NCI-H1694 treated with DMSO at 0.1 percent for 48 hours (cell line): ENCODE measurements at regions not wholly inside any gene's neighbourhood (a gene's known extent, or its start where the extent isn't known, plus 50 kb on each side); places are given as distances from the start of the nearest gene placed in this dataset.

Experiments
- DNase-seq: peaks from one replicate; lab custom pipeline; 2025; lab: John Stamatoyannopoulos, UW

GRCh38 chr14:96617635-96618034 is 115.5 kb downstream of the PAPOLA start:
- DNase-seq: no peak

GRCh38 chr14:96622926-96623325 is 120.7 kb downstream of the PAPOLA start:
- no peak for DNase-seq

- no peak for DNase-seq
These were observed 121.7 kb downstream of the PAPOLA start for GRCh38 chr14:96623676-96624484.

GRCh38 chr14:96624661-96625425 is 122.7 kb downstream of the PAPOLA start:
- peak; percentile 73 for DNase-seq

GRCh38 chr14:96625426-96625985 is 123.3 kb downstream of the PAPOLA start:
- DNase-seq: no peak

GRCh38 chr14:96626121-96626768 is 124.1 kb downstream of the PAPOLA start:
- DNase-seq: no peak

GRCh38 chr14:96626916-96627315 is 124.7 kb downstream of the PAPOLA start:
- no peak for DNase-seq

- DNase-seq: no peak
These were observed 125.2 kb downstream of the PAPOLA start for GRCh38 chr14:96627386-96627785.

- DNase-seq: no peak
These were observed 125.9 kb downstream of the PAPOLA start for GRCh38 chr14:96627811-96628775.

GRCh38 chr14:96629082-96629481 is 126.9 kb downstream of the PAPOLA start:
- DNase-seq: no peak

- DNase-seq: no peak
These were observed 127.5 kb downstream of the PAPOLA start for GRCh38 chr14:96629558-96630222.

GRCh38 chr14:96630281-96630680 is 128.1 kb downstream of the PAPOLA start:
- no peak for DNase-seq

GRCh38 chr14:96631030-96631429 is 128.8 kb downstream of the PAPOLA start:
- DNase-seq: no peak

- no peak for DNase-seq
These were observed 129.6 kb downstream of the PAPOLA start for GRCh38 chr14:96631621-96632362.

GRCh38 chr14:96632363-96632758 is 130.2 kb downstream of the PAPOLA start:
- no peak for DNase-seq

- no peak for DNase-seq
These were observed 130.9 kb downstream of the PAPOLA start for GRCh38 chr14:96633096-96633495.

GRCh38 chr14:96634481-96634880 is 132.3 kb downstream of the PAPOLA start:
- DNase-seq: no peak

GRCh38 chr14:96634896-96635295 is 132.7 kb downstream of the PAPOLA start:
- DNase-seq: no peak

GRCh38 chr14:96635850-96636249 is 133.7 kb downstream of the PAPOLA start:
- no peak for DNase-seq

- DNase-seq: no peak
These were observed 135.3 kb downstream of the PAPOLA start for GRCh38 chr14:96637521-96637920.
